ENCODE measurements at regions not wholly inside any gene's neighbourhood (a gene's known extent, or its start where the extent isn't known, plus 50 kb on each side); places are given as distances from the start of the nearest gene placed in this dataset.

DNA sequence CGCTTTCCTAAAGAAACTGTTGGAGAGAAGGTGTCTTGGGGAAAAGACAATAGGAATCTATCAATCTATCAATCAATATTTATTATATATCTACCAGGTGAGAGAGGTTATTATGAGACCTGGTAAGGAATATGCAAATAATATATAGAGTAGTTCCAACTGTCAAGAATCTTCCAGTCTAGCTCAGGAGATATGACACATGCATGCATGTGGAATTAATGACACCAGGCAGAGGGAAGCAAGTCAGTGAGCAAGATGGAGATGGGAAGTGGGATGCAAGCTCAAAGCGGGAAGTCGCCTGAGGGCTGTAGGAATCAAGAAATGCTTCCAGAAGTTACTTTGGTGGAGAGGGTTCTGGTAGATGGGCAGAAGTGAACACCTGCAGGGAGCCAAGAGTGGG is 187.4 kb upstream of the NRP1 start:
- TF ChIP-seq YY1 (IDR thresholded peaks at IDR 0.05; ENCODE audit: insufficient read depth, insufficient read length) (no peak), SUZ12 (IDR thresholded peaks at IDR 0.05; ENCODE audit: extremely low read depth, insufficient read depth, insufficient read length) (no peak)

Measured in NT2/D1 (cell line).